CD4-positive, alpha-beta T cell treated with Interleukin-4 for 4 hours (primary cell): ENCODE measurements at regions not wholly inside any gene's neighbourhood (a gene's known extent, or its start where the extent isn't known, plus 50 kb on each side); places are given as distances from the start of the nearest gene placed in this dataset.

Source experiments
- DNase-seq: peaks from one replicate; pipeline ENCODE4 v3.0.0-alpha.2; 2020

DNA sequence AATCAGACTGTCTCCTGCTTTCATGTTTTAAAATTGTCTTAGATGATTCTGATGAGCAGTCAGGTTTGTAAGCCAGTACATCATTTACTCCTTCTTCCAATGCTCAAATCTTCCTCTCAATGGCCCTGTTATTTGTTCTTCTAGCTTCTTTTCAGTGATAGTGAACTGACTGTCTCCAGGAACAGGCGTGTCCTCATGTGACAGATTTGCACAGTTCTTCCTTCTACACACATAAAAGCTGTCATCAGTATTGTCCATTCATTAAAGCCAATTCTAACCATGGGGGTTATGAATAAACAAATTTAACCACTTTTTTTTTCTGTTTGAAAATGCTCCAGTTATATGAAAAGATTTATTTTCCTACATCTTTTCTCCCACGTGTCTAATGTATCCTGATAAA lies 308.7 kb upstream of the SORCS1 start:
- no peak for DNase-seq

DNA sequence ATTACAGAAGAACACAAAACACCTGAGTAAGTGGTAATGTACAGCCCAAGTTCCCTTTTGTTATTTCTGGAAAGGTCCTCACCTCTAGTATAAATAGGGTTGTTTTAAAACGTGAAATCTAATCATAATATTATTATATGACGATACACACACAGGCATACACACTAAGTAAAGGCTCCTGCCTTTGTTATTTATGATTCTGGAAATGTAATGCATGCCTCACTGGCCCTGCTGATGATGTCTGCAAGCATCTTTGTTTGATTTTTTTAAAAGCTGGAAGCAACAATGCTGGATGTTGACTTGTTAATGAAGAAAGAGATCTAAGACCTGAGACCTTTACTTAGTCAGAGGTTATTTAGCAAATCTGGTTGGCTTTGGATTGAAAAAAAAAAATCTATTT lies 307.4 kb upstream of the SORCS1 start:
- no peak for DNase-seq

DNA sequence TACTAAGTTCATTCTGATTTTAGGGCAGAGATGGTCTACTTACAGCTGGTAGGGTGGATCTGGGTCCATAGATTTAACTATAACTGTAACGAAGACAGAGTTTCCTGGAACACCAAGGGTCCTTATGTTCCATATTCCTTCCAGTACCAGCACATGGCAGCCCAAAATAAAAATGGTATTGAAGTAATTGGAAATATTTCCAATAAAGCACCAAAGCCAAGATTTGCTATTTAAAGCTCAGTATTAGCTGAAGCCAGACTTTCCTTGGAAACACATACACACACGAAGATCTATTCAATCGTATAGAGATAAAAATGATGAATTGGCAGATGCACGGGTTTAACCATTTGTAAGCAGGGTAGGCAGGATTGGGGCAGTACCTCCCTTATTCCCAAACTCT lies 289.1 kb upstream of the SORCS1 start:
- DNase-seq, result no peak

- DNase-seq, result no peak
These were observed 286.5 kb upstream of the SORCS1 start for GRCh38 chr10:107451047-107451446.

DNA sequence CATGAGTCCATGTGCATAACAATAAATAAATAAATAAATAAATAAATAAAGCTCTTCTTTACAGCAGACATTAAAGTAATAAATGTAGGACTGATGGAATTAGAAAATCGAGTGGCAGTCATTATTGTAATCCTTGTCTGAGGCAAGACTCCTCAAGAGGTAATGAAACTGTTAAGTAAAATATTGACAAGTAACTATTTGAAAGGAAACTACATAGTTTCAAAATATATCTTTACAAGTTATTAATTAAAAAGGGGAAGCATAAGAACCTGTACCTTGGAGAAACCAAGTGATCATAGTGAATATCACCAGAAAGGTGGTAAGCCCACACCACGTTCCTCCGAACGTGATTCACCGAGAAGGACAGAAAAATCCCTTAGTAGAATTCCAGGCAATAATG lies 285.6 kb upstream of the SORCS1 start:
- no peak for DNase-seq

GRCh38 chr10:107444443-107444842 lies 279.9 kb upstream of the SORCS1 start:
- no peak for DNase-seq

- no peak for DNase-seq
These were observed 279.3 kb upstream of the SORCS1 start for GRCh38 chr10:107443813-107444212.

DNA sequence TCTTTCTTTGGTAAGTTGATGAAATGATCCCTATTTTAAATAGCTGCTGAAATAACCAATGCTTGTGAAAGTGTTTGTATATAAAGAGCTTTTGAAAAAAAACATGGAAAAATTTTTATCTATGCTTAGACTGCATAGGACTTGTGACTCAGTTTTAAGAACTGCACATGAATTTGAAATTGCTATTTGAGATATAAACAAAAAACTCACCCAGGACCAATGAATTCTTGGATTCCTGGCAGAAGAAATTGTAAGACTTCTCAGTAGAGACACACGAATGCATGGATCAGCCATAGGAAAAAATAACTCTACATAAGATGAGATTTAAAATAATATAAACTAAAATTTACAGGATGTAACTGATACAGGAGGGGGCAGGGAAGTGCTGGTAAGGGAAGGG lies 278.8 kb upstream of the SORCS1 start:
- DNase-seq, result no peak

DNA sequence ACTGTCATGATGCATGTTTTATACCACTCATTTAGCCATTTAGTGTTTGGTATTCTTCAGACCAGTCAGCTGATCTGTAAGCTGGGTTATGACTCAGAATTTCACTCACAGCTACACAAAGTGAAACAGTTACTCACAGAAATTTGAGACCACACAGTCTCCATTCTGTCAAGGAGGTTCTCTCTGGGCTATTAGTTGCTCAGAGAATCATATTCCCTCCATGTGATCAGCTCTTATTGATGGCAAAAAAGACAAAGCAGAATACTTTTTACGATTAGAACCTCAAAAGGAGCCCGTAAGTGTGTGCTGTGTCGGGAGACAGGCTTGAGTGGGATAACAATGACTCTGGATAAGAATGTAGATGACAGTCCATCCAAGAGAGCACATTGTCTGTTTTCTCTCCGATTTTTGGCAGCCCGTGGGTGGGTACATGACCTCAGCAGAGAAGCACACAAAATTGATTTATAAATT lies 277.6 kb upstream of the SORCS1 start:
- DNase-seq, result no peak

DNA sequence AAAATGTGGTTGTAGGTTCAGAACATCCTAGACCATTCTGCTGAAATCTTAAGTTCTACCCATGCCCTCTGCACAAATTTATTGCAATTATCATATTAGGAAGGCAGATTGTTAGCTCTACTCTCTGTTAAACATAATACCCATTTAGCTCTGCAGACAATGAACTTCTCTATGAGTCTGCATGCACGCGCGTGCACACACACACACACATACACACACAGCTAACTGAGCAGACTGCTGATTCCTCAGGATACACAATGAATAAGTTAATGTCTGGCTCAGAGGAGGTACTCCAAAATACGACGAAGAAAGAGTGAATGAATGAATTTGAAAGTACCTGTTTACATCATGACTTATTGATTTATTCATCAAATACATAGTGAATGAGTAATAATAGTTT lies 276.2 kb upstream of the SORCS1 start:
- no peak for DNase-seq

DNA sequence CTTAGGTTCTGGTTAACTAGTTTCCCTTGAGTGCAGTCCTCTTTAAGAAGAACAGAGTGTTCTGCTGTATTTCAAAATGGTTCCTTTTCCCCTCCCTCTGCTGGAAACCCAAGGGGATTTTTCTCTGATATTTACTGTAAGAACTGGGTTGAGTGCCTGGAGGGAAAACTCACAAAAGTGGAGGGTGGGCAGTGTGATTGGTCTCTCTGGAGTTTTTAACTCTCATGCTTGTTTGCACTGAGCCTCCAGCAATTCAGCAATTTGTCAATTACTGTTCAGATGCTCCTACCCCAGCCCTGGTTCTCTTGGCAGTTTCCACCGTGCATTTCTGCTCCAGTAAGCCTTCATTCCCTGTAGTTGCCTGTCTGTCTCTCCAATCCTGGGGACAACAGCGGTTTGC lies 273.4 kb upstream of the SORCS1 start:
- no peak for DNase-seq

DNA sequence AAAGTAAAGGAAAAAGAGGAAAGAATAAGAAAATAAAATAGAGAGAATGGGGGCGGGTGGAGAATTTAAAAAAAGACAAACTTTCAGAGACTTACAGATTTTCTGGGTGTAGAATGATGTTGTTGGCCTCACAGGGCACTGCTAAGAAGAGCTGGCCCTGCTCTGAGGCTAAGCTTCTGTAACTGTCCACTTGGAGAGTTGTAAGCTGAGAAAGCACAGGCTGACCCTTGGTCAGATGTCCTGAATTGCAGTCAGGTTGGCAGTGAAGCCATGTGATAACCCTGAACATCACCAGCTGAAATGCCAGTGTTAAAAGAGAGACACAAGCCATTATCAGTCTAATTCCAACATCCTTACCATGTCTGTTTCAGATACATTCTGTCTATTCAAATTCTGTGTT lies 272.1 kb upstream of the SORCS1 start:
- no peak for DNase-seq

GRCh38 chr10:107434854-107435253 lies 270.3 kb upstream of the SORCS1 start:
- no peak for DNase-seq

- DNase-seq, result no peak
These were observed 269.7 kb upstream of the SORCS1 start for GRCh38 chr10:107434201-107434600.

DNA sequence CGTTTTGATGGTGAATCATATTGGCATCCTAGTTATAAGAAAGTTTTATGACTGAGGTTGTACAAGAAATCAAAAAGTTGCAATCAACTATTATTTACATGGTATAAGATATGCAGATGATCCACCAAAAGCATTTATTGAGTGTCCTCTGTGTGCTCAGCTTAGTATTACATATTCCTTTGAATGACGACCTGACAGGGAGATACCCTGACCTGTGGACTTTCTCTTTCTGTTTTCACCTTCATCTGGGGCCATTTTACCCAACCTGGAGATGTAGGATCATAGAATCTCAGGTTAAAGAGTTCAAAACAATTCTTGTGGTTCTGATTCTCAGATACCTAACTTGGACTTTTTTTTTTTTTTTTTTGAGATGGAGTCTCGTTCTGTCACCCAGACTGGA lies 269.1 kb upstream of the SORCS1 start:
- DNase-seq, result no peak

DNA sequence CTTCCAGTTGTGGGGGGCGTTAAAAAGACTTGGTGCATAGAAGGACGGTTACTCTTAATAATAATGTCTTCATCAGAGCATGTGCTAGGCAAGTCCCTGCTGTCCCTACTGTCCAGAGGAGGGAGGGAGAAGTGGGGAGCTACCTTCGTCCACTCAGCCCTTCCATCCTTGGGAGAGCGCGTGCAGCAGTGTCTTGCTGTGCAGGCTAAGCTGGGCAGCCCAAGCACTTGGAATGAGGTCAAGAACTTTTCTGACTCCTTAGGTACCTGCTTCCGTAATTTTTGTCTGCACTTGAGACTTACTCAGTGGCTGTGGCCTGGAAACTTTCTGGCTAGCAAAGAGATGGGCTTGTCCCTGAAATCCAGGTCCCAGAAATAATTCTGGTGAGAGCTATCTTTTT lies 265.9 kb upstream of the SORCS1 start:
- no peak for DNase-seq

DNA sequence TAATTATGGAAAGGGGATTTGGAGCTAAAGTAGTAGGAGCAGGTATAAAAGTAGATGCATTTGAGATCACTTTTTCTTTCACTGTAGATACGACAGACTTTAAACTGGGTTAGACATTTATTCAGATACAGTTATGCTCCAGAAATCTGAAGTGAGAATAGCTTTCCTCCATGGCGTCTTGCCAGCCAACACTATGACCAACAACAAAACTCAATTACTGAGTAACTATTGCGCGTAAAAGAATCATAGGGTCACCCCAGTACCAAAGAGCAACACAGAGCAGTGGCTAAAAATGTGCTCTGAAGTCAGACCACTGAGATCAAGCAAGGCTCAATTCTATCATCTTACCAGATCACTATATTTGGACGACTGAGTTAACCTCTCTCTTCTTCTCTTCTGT lies 262.5 kb upstream of the SORCS1 start:
- no peak for DNase-seq

GRCh38 chr10:107425931-107426553 lies 261.5 kb upstream of the SORCS1 start:
- no peak for DNase-seq

DNA sequence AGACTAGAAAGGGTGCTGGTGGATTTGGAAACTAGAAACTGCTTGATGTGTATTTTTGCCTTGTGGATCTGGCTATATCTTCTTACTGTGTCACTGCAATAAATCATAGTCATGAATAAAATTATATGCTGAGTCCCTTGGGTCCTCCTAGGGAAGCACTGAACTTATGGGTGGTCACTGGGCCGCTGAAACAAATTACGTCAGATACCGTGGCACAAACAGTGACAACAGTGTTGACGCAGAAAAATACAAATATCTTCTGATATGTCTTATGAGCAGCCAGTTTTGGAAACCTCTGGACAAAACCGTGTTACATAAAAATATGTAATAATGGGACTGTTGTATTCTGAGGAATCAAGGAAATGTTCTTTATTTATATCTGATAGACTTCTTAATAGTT lies 260.1 kb upstream of the SORCS1 start:
- no peak for DNase-seq

- DNase-seq, result no peak
These were observed 259.4 kb upstream of the SORCS1 start for GRCh38 chr10:107423903-107424302.

- DNase-seq, result no peak
These were observed 258.2 kb upstream of the SORCS1 start for GRCh38 chr10:107422681-107423080.

GRCh38 chr10:107420196-107420595 lies 255.7 kb upstream of the SORCS1 start:
- no peak for DNase-seq

DNA sequence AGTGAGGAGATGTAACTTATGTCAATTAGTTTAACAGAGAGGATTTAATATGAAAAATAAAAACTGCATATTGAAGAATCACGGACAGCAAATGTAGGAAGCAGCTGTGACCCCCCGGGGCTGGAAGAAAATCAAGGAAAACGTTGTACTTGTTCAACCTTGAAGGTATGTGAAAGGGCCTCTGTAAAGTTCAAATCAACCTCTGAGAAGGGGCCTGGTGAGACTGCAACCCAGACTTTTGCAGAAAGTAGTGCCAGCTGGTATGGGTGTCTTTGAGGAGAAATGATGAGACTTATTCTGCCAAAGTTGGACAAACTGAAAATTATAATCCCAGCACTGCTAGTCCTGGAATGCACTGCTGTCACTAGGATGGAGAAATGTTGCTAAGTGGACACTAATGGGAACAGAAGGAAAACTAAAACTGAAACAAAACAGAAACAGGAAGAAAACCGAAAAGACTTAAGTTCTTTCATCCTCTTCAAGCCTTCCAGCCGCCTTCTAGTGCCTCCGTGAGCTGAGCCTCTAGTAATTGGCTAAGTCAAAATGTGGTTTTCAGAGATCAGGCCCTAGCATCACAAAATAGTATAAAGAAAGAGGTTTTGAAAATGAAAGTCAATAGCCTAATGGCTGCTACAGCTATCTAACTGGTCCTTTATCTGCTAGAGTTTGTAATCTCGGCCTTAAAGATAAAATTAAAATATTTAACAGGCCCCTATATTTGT lies 253.7 kb upstream of the SORCS1 start:
- DNase-seq, result no peak

DNA sequence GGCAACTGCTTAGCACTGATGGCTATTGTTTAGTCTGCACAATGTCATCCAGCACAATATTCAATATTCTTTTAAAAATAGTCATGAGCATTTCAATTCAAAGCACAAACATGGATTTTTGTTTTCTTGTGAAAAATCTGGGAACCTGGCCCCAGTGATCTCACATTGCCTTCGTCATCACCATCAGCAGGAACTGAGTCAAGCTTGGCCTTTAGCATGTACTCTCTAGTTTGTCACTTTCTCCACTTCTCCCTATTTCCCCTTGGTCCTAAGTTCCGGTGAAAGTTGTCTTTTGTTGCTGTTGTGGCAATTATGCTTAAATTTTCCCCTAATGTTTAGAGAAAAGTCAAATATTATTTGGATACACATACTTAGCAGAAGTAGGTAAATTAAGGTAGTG lies 252.9 kb upstream of the SORCS1 start:
- no peak for DNase-seq

DNA sequence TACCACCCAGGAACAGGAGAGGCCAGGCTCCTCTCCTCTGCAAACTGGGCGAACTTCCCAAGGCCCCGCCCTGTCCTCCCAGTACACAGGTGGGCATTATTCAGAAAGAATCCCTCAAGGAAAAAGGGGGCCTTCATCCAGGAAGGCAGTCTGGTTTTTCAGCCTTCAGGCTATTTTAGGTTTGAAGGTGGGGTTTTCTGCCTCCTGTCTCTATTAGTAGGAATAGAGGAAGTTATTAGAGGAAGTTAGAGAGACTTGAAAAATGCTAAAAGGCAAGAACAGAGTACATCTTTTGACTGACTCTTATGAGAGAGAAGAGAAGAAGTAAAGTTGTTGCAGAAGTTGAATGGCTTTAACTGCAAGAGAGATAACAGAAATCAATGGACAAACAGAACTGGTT lies 250.9 kb upstream of the SORCS1 start:
- DNase-seq, result no peak
